ENCODE measurements at regions not wholly inside any gene's neighbourhood (a gene's known extent, or its start where the extent isn't known, plus 50 kb on each side); places are given as distances from the start of the nearest gene placed in this dataset.
"Not testable (repeated sequence)": the region's sequence is repeated elsewhere in the genome, so short reads cannot be mapped to it uniquely, and the experiment has no call there.

DNA sequence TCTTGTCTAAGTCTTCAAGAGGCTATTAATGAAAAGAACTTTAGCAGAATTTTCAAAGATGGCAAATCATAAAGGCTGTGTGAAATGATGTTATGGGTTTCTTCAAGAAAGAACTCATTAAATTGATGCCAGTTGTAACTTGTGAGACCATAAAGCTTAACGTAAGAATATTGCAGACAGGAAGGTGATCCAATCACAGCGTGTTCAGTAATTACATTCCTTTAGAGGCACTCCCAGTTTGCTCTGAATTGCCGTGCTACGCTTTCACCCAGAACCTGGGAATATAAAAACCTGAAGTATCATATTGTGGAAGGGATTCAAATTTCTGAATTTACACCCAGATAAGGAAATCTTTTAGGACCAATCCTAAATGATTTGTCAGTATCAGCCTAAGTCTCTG lies 64.1 kb upstream of the ITGB1 start:
- Mint-ChIP-seq H3K9me3 (ENCODE audit: low read depth) (no peaks in the 10 kb centered on the region), H3K4me1 (peaks cover 13% of the 10 kb centered on the region), H3K27ac (no peak overlapping the region), H3K27me3 (no peaks in the 10 kb centered on the region), H3K4me3 (no peak overlapping the region), H3K36me3 (ENCODE audit: low read depth) (no peaks in the 10 kb centered on the region)
- POLR2A ChIA-PET: no interaction called here
- no peak for DNase-seq
- no peak for ATAC-seq
- intact Hi-C loops (cut with DNase I, micrococcal nuclease): no loop called here
- CTCF ChIA-PET: interaction anchor here (1.2 kb wide), 1 partner anchor 13 kb away, joined by 5 read pairs; no protein-coding TSS in a partner anchor

DNA sequence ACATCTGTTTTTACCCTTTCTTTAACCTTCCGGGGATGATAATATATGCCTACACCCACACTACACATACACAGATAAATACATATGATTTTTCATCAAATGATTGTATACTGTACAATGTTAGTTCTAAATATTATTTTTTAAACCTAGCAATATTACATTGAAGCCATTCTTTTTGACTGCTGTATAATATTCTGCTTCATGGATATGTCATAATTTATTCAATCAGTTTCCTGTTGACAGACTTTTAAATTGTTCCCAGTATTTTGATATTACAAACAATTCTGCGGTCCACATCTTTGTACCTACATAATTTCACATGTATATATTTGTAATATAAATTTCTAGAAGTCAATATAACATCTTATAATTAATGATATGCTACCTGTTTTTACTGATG lies 59.0 kb upstream of the ITGB1 start:
- Mint-ChIP-seq H3K27ac (no peak overlapping the region), H3K36me3 (ENCODE audit: low read depth) (no peaks in the 10 kb centered on the region), H3K9me3 (ENCODE audit: low read depth) (no peaks in the 10 kb centered on the region), H3K4me1 (no peaks in the 10 kb centered on the region), H3K27me3 (no peaks in the 10 kb centered on the region), H3K4me3 (no peak overlapping the region)
- CTCF ChIA-PET: no interaction called here
- no peak for DNase-seq
- POLR2A ChIA-PET: no interaction called here
- intact Hi-C loops (cut with DNase I, micrococcal nuclease): no loop called here
- ATAC-seq: no peak

GRCh38 chr10:33015761-33016547 lies 57.9 kb upstream of the ITGB1 start:
- CTCF ChIA-PET: no interaction called here
- H3K9me3 Mint-ChIP-seq (ENCODE audit: low read depth): no peaks in the 10 kb centered on the region
- no peaks in the 10 kb centered on the region for H3K4me1 Mint-ChIP-seq

DNA sequence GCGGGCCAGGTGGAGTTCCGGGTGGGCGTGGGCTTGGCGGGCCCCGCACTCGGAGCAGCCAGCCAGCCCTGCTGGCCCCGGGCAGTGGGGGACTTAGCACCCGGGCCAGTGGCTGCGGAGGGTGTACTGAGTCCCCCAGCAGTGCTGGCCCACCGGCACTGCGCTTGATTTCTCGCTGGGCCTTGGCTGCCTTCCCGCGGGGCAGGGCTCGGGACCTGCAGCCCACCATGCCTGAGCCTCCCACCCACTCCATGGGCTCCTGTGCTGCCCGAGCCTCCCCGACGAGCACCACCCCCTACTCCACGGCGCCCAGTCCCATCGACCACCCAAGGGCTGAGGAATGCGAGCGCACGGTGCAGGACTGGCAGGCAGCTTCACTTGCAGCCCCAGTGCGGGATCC lies 55.3 kb upstream of the ITGB1 start:
- H3K27me3 Mint-ChIP-seq; ATAC-seq; H3K36me3 Mint-ChIP-seq (ENCODE audit: low read depth); POLR2A ChIA-PET; H3K27ac Mint-ChIP-seq; CTCF ChIA-PET; H3K4me3 Mint-ChIP-seq; H3K9me3 Mint-ChIP-seq (ENCODE audit: low read depth); DNase-seq; intact Hi-C loops (cut with DNase I, micrococcal nuclease): not testable (repeated sequence)
- H3K4me1 Mint-ChIP-seq: peaks cover 23% of the 10 kb centered on the region

More at GRCh38 chr10:33015761-33016547, 57.9 kb upstream of the ITGB1 start:
- H3K36me3 Mint-ChIP-seq (ENCODE audit: low read depth): no peaks in the 10 kb centered on the region
- ATAC-seq: no peak
- POLR2A ChIA-PET: no interaction called here
- H3K27me3 Mint-ChIP-seq: no peaks in the 10 kb centered on the region
- DNase-seq: no peak
- no peak overlapping the region for H3K4me3 Mint-ChIP-seq
- intact Hi-C loops (cut with DNase I, micrococcal nuclease): no loop called here
- no peak overlapping the region for H3K27ac Mint-ChIP-seq

- intact Hi-C loops (cut with DNase I, micrococcal nuclease): no loop called here
- H3K27ac Mint-ChIP-seq: no peak overlapping the region
- no peaks in the 10 kb centered on the region for H3K9me3 Mint-ChIP-seq (ENCODE audit: low read depth)
- H3K4me3 Mint-ChIP-seq: no peak overlapping the region
- no peak for DNase-seq
- H3K27me3 Mint-ChIP-seq: peaks cover 7% of the 10 kb centered on the region
- peaks cover 24% of the 10 kb centered on the region for H3K4me1 Mint-ChIP-seq
- no peaks in the 10 kb centered on the region for H3K36me3 Mint-ChIP-seq (ENCODE audit: low read depth)
- CTCF ChIA-PET: no interaction called here
- ATAC-seq: no peak
- POLR2A ChIA-PET: interaction anchor here (0.7 kb wide), 1 partner anchor 88 kb away, joined by 3 read pairs; no protein-coding TSS in a partner anchor
Observed at GRCh38 chr10:33012306-33012705, 54.3 kb upstream of the ITGB1 start.

DNA sequence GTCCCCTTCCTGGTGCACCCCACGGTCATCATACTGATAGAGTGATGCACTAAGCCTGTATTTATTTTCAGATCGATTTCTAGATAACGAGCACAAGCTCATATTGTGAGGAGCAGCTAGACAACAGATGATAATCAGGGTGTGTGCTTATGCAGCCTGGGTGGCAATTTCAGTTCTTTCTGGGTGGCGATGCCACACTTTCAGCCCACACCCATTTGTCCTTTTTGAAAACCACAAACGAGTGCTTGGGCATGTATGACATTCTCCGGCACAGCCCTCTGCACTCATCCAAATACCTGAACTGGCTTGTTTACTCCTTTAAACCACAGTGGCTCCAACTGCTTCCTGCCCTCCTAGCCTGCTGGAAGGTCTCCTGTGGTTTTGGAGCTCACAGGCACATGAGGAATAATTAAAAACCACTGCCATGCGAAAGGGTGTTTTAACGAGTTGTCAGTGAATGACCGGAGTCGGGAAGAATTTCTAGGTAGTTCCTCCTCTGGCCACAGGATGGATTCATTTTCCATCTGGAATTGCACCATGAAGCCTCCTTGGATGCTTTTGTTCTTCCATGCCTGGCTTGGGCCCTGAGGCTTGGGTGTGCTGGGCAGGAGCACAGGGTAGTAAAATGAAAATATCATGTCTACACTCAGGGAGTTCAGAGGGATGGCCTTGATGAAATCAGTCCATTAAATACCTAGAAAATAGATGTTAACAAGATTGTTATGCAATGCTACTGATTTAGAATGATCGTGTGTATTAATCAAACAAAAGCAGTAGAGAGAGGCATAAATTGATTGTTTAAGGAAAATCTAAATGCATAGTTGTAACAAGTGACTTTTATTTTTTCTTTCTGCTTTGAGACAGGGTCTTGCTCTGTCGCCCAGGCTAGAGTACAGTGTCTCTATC lies 52.4 kb upstream of the ITGB1 start:
- peaks cover 7% of the 10 kb centered on the region for H3K27me3 Mint-ChIP-seq
- DNase-seq (peak; percentile 33), ATAC-seq (peak; percentile 8)
- H3K27ac Mint-ChIP-seq: no peak overlapping the region
- H3K4me1 Mint-ChIP-seq: peaks cover 36% of the 10 kb centered on the region
- H3K4me3 Mint-ChIP-seq: no peak overlapping the region
- intact Hi-C loops (cut with DNase I, micrococcal nuclease): no loop called here
- ChIA-PET CTCF (interaction anchor here (0.6 to 3.0 kb wide), 11 partner anchors 8 to 619 kb away, joined by 3 to 10 read pairs (median 4); no protein-coding TSS in a partner anchor), POLR2A (interaction anchor here (1.4 kb wide), 1 partner anchor 106 kb away, joined by 3 read pairs; no protein-coding TSS in a partner anchor)
- H3K9me3 Mint-ChIP-seq (ENCODE audit: low read depth): no peaks in the 10 kb centered on the region
- H3K36me3 Mint-ChIP-seq (ENCODE audit: low read depth): no peaks in the 10 kb centered on the region

DNA sequence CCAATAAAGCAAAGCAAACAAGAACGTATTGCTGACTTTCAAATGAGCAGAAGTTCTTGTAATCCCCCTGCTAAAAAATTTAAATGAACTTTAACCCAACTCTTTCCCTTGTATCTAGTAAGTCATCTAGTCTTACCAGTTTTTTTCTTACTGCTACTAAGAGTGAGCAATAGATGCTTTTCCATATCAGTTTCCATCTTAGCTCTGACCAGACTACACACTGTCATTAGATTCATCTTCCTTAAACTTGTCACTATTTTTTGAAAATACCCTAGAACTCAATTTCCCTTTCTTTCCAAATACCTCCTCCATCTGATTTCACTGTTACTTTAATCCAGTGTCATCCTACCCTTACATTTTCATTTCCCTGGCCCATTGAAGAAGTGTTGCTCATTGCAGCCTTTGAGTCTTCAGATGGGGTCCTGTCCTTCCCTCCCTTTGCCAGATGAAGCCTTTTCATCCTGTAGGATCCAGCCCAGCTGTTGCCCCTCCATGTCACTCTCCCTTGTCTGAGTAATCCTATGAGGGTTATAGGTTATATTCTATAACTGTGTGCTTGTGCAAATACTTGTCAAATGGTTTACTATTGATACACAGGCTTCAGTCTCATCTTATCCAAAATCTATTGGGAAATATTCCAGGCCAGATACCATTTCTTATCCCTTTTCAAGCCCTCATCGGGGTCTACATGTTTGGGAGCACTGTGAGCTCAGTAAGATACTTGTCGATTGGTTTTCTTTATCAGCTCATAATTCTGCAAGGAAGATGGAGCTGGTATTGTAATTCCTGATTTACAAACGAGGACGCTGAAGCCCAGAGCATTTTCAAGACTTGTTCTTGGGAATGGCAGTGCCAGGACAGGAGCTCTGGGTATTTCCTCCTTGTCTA lies 51.5 kb upstream of the ITGB1 start:
- intact Hi-C loops (cut with DNase I, micrococcal nuclease): loop anchor here (1.0 to 5.0 kb wide), 9 partner anchors 29 to 762 kb away; partner anchors contain the start of gene CCDC7 (in 1 of the 2)
- Mint-ChIP-seq H3K4me3 (no peak overlapping the region), H3K27me3 (peaks cover 7% of the 10 kb centered on the region), H3K9me3 (ENCODE audit: low read depth) (no peaks in the 10 kb centered on the region), H3K27ac (peak overlapping the region; percentile 38), H3K4me1 (peaks cover 41% of the 10 kb centered on the region), H3K36me3 (ENCODE audit: low read depth) (no peaks in the 10 kb centered on the region)
- DNase-seq (no peak), ATAC-seq (peak; percentile 61)
- ChIA-PET CTCF (interaction anchor here (0.6 to 3.0 kb wide), 58 partner anchors 7 to 1845 kb away, joined by 3 to 18 read pairs (median 4); no protein-coding TSS in a partner anchor), POLR2A (interaction anchor here (0.6 to 1.4 kb wide), 2 partner anchors 107 to 136 kb away, joined by 3 to 9 read pairs; no protein-coding TSS in a partner anchor)

DNA sequence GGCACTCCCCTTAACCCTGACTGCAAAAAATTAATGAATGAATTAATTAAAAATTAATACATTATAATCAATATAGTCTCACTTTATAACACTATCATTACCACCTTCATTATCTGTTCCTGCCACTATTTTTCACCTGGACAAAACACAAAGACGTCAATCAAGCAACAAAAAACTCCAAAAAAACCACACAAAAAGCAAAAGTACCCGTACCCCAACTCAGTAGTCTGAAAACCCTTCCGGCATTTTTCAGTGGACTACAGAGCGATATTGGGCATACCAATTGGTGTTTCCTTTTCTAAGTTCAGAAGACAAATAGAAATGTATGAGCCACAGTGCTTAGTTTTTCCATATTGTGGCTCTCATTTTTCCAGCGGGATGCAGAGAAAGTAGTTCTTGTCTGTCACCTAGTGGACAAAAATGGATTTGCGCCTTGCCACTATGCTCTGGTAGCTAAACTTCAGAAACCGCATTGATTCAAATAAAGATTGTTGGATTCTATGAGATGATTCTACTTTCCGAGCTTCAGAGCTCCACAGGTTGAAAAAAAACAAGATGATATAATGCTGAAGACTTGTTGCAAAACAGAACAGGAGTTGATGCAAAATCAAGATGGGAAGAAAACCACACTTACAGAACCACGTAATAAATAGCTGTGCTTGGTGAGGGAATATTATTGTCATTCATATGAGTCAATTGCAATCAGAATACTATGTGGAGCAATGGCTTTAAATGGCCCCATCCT lies 50.6 kb upstream of the ITGB1 start:
- POLR2A ChIA-PET: interaction anchor here (0.5 to 1.4 kb wide), 4 partner anchors 108 to 652 kb away, joined by 3 to 9 read pairs (median 3); no protein-coding TSS in a partner anchor
- no peaks in the 10 kb centered on the region for H3K36me3 Mint-ChIP-seq (ENCODE audit: low read depth)
- ATAC-seq: peak; percentile 61

GRCh38 chr10:33007731-33008381 lies 49.8 kb upstream of the ITGB1 start:
- H3K36me3 Mint-ChIP-seq (ENCODE audit: low read depth); DNase-seq; POLR2A ChIA-PET; ATAC-seq; H3K9me3 Mint-ChIP-seq (ENCODE audit: low read depth); H3K4me3 Mint-ChIP-seq; H3K27ac Mint-ChIP-seq; H3K27me3 Mint-ChIP-seq: not testable (repeated sequence)
- H3K4me1 Mint-ChIP-seq: peaks cover 41% of the 10 kb centered on the region
- CTCF ChIA-PET: interaction anchor here (2.2 to 3.0 kb wide), 2 partner anchors 27 to 49 kb away, joined by 10 to 11 read pairs; no protein-coding TSS in a partner anchor
- intact Hi-C loops (cut with DNase I, micrococcal nuclease): loop anchor here (1.0 to 5.0 kb wide), 8 partner anchors 27 to 817 kb away; partner anchors contain the start of gene CCDC7 (in 1 of the 2)

More for the DNA sequence above, 50.6 kb upstream of the ITGB1 start:
- intact Hi-C loops (cut with DNase I, micrococcal nuclease): loop anchor here (1.0 to 5.0 kb wide), 11 partner anchors 28 to 817 kb away; partner anchors contain the start of gene CCDC7 (in 1 of the 2)
- H3K4me3 Mint-ChIP-seq: peak overlapping the region; percentile 40
- peak; percentile 80 for DNase-seq
- H3K27ac Mint-ChIP-seq: peak overlapping the region; percentile 67
- H3K27me3 Mint-ChIP-seq: peaks cover 7% of the 10 kb centered on the region
- peaks cover 41% of the 10 kb centered on the region for H3K4me1 Mint-ChIP-seq
- no peaks in the 10 kb centered on the region for H3K9me3 Mint-ChIP-seq (ENCODE audit: low read depth)
- CTCF ChIA-PET: interaction anchor here (0.6 to 3.0 kb wide), 52 partner anchors 10 to 1844 kb away, joined by 3 to 18 read pairs (median 4); no protein-coding TSS in a partner anchor
